ENCODE measurements at regions not wholly inside any gene's neighbourhood (a gene's known extent, or its start where the extent isn't known, plus 50 kb on each side); places are given as distances from the start of the nearest gene placed in this dataset.

GRCh38 chr16:35691057-35691456 lies 2231.6 kb downstream of the TP53TG3F start:
- Histone ChIP-seq H3K9me3 (ENCODE audit: control insufficient read depth, insufficient read depth, low read depth, low read length) (no peaks in the 10 kb centered on the region), H3K27ac (ENCODE audit: low read length) (no peak overlapping the region), H3K4me1 (ENCODE audit: control insufficient read depth, insufficient read depth, low read length) (no peaks in the 10 kb centered on the region), H3K27me3 (ENCODE audit: control insufficient read depth, insufficient read depth, low read length) (no peaks in the 10 kb centered on the region), H3K36me3 (ENCODE audit: control insufficient read depth, insufficient read depth, low read length) (no peaks in the 10 kb centered on the region), H3K4me3 (ENCODE audit: low read depth in 2 of 2, low read length in 2 of 2) (no peak overlapping the region)
- no TSS peak for BruUV-seq (replicated peaks)
- in situ Hi-C loops (cut with HindIII; ENCODE audit: low pct_unique_long_range_greater_than_20kb, low sequenced_read_pairs) (no loop called here), intact Hi-C loops (cut with micrococcal nuclease; ENCODE audit: unreplicated experiment) (no loop called here)
- POLR2A ChIA-PET = no interaction called here
- TF ChIP-seq TCF7L2 (IDR thresholded peaks at IDR 0.05; ENCODE audit: low read depth, low read length) = no peak
- no peak for TF ChIP-seq SIN3A (IDR thresholded peaks at IDR 0.05; ENCODE audit: borderline replicate concordance, insufficient read depth, low read depth, low read length)
- no peak for TF ChIP-seq POLR2AphosphoS5 (IDR thresholded peaks at IDR 0.05; ENCODE audit: low read depth, low read length)
- no peak for TF ChIP-seq CTCF (IDR thresholded peaks at IDR 0.05)
- no peak for TF ChIP-seq REST (IDR thresholded peaks at IDR 0.05; ENCODE audit: insufficient read depth in 1 of 2, low read depth in 2 of 2, low read length in 1 of 2)
- no peak for ATAC-seq
- no peak for DNase-seq (ENCODE audit: low read depth, low spot score)
- CTCF ChIA-PET = no interaction called here

- ATAC-seq (no peak), DNase-seq (ENCODE audit: low read depth, low spot score) (no peak)
- H3K36me3 ChIP-seq (ENCODE audit: control insufficient read depth, insufficient read depth, low read length) = no peaks in the 10 kb centered on the region
- no peak for TF ChIP-seq CTCF (IDR thresholded peaks at IDR 0.05)
- no peak for TF ChIP-seq TCF7L2 (IDR thresholded peaks at IDR 0.05; ENCODE audit: low read depth, low read length)
- no peak for TF ChIP-seq POLR2AphosphoS5 (IDR thresholded peaks at IDR 0.05; ENCODE audit: low read depth, low read length)
- TF ChIP-seq SIN3A (IDR thresholded peaks at IDR 0.05; ENCODE audit: borderline replicate concordance, insufficient read depth, low read depth, low read length) = no peak
- no peak for TF ChIP-seq REST (IDR thresholded peaks at IDR 0.05; ENCODE audit: insufficient read depth in 1 of 2, low read depth in 2 of 2, low read length in 1 of 2)
- no peaks in the 10 kb centered on the region for H3K9me3 ChIP-seq (ENCODE audit: control insufficient read depth, insufficient read depth, low read depth, low read length)
- H3K4me3 ChIP-seq (ENCODE audit: low read depth in 2 of 2, low read length in 2 of 2) = no peak overlapping the region
- POLR2A ChIA-PET = no interaction called here
- CTCF ChIA-PET = no interaction called here
- intact Hi-C loops (cut with micrococcal nuclease; ENCODE audit: unreplicated experiment) = no loop called here
- no peak overlapping the region for H3K27ac ChIP-seq (ENCODE audit: low read length)
- in situ Hi-C loops (cut with HindIII; ENCODE audit: low pct_unique_long_range_greater_than_20kb, low sequenced_read_pairs) = no loop called here
- H3K27me3 ChIP-seq (ENCODE audit: control insufficient read depth, insufficient read depth, low read length) = no peaks in the 10 kb centered on the region
- H3K4me1 ChIP-seq (ENCODE audit: control insufficient read depth, insufficient read depth, low read length) = no peaks in the 10 kb centered on the region
- BruUV-seq (replicated peaks) = no TSS peak
Measured at GRCh38 chr16:35692824-35693223, 2233.4 kb downstream of the TP53TG3F start.

All from Panc1 (cell line).